GM21381 (cell line): ENCODE measurements at regions not wholly inside any gene's neighbourhood (a gene's known extent, or its start where the extent isn't known, plus 50 kb on each side); places are given as distances from the start of the nearest gene placed in this dataset.

Source experiments
- ATAC-seq: cut with Tn5 transposase; IDR thresholded peaks from one replicate; pipeline ENCODE4 v1.9.1; 2021; ENCODE audit warnings: mild to moderate bottlenecking, moderate library complexity; ENCODE audit not compliant: unreplicated experiment

- ATAC-seq: no peak
These were observed 290.5 kb downstream of the AJAP1 start for GRCh38 chr1:4944911-4945310.

GRCh38 chr1:4944072-4944471 is 289.7 kb downstream of the AJAP1 start:
- ATAC-seq: no peak

- ATAC-seq: no peak
These were observed 284.9 kb downstream of the AJAP1 start for GRCh38 chr1:4939266-4939665.

DNA sequence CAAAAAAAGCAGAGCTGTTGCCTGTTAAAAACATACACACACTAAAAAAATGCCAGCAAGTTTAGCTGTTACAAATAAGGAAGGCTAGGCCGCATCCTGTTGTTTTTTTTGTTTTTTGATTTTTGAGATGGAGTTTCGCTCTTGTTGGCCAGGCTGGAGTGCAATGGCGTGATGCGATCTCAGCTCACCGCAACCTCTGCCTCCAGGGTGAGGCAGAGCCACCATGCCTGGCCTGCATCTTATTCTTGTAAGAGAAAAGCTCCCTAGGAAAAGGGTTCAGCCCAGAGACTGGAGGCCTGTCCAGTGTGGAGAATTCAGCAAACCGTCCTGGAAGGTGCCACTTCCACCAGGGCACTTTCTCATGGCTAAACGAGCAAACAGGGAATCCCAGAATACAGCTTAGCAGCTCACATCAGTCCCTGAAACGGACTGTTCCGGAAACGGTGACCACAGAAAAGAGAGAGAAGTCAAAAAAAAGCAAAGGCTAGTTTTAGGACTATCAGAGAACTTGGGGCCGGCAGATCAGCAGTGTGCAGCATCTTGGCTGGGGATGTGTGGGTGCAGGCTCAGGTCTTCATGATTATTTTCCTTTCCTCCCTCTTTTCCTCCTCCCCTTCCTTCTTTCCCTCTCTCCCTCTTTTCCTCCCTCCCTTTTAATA is 283.6 kb downstream of the AJAP1 start:
- no peak for ATAC-seq

DNA sequence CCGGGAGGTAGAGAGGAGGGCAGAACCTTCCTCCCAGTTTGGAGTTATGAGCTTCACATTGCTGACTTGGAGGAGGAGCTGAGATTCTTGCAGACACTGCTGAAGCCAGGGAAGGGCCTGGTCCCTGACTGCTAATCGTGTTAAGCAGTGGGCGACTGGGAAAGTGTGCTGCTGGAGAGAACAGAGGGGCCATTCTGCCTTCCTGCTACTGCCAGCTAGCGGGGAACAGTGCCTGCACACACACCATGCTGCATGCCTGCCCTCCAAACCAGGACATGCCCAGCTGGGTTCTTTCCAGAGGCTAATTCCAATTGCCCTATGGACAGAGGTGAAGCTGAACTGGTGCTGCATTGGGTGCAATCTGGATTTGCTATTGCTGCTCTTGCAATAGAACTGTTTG is 281.4 kb downstream of the AJAP1 start:
- no peak for ATAC-seq

- ATAC-seq: no peak
These were observed 278.8 kb downstream of the AJAP1 start for GRCh38 chr1:4933232-4933631.

- no peak for ATAC-seq
These were observed 278.1 kb downstream of the AJAP1 start for GRCh38 chr1:4932311-4933030.

GRCh38 chr1:4931486-4931885 is 277.1 kb downstream of the AJAP1 start:
- no peak for ATAC-seq

- ATAC-seq: no peak
These were observed 273.8 kb downstream of the AJAP1 start for GRCh38 chr1:4928186-4928585.

GRCh38 chr1:4924356-4924755 is 269.9 kb downstream of the AJAP1 start:
- ATAC-seq: no peak

- ATAC-seq: no peak
These were observed 262.2 kb downstream of the AJAP1 start for GRCh38 chr1:4916610-4917009.

- no peak for ATAC-seq
These were observed 260.7 kb downstream of the AJAP1 start for GRCh38 chr1:4915154-4915553.

- ATAC-seq: no peak
These were observed 254.1 kb downstream of the AJAP1 start for GRCh38 chr1:4908486-4908885.

DNA sequence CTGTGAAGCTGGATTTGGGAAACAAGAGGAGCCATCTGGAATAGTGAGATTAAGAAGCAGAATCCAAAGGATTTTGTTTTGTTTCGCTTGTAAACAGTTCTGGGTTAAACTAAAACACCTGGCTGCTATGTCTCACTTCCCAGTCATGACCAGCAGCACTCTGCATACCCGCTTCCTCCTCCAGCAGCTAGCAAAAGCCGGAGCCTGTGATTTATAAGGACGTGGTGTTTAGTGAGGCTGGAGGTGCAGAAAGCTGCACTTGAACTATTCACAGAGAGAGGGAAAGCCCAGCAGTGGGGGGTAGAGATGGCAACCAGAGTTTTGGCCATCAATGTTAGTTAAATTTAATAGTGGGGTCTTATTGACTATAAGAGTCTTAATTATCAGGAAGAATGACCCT is 240.2 kb downstream of the AJAP1 start:
- no peak for ATAC-seq

- no peak for ATAC-seq
These were observed 226.2 kb downstream of the AJAP1 start for GRCh38 chr1:4880626-4881025.

- ATAC-seq: no peak
These were observed 223.0 kb downstream of the AJAP1 start for GRCh38 chr1:4877426-4877825.

- no peak for ATAC-seq
These were observed 217.0 kb downstream of the AJAP1 start for GRCh38 chr1:4871373-4871772.

- ATAC-seq: no peak
These were observed 214.1 kb downstream of the AJAP1 start for GRCh38 chr1:4868521-4868920.

DNA sequence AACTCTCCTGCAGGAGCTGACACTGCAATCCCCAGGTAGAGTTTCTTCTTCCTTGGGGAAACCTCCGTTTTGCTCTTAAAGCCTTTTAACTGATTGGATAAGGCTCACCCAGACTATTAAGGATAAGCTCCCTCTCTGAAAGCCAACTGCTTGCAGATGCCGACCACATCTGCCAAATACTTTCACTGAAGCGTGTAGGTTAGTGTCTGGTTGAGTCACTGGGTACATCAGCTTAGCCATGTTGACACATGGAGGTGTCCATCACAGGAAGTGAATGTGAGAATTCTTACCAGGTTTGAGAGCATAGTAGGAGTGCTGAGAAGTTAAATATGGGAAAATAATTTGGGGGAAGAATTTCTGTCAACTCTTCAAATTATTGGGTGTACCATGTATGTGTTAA is 202.0 kb downstream of the AJAP1 start:
- ATAC-seq: no peak

GRCh38 chr1:4854367-4854766 is 200.0 kb downstream of the AJAP1 start:
- ATAC-seq: no peak

GRCh38 chr1:4853904-4854303 is 199.5 kb downstream of the AJAP1 start:
- ATAC-seq: no peak

GRCh38 chr1:4851385-4852065 is 197.1 kb downstream of the AJAP1 start:
- ATAC-seq: no peak
